HCT116 (cell line): ENCODE measurements at regions not wholly inside any gene's neighbourhood (a gene's known extent, or its start where the extent isn't known, plus 50 kb on each side); places are given as distances from the start of the nearest gene placed in this dataset.

Experiments used
- ATAC-seq: fragments of 200-7000 bp; cut with Tn5 transposase; 2 replicates; pipeline ENCODE4 v1.9.1; 2020; ENCODE audit warnings: mild to moderate bottlenecking, moderate library complexity
- BruUV-seq: library from RNA; stranded (reverse); fragments of 400-500 nt; replicated peaks from 2 replicates; lab custom pipeline; 2021; lab: Mats Ljungman, UMichigan
- CTCF ChIA-PET: fragments of 300-600 bp; sonication (Branson Sonifier 250); formaldehyde crosslinking; loops from one replicate; lab custom pipeline; 2021; ENCODE audit warnings: antibody characterized with exemption; lab: Charles Lee
- POLR2A ChIA-PET: fragments of 300-600, 350-600 bp; sonication (Branson Sonifier 250); formaldehyde crosslinking; loops from one replicate; lab custom pipeline; 2021; ENCODE audit warnings: antibody characterized with exemption; lab: Charles Lee
- RAD21 ChIA-PET, 2 experiments: fragments of 300-600 bp; sonication (Branson Sonifier 250); formaldehyde crosslinking; loops; one replicate each; lab custom pipeline; 2023; ENCODE audit warnings: low total read pairs in 2 of 2; ENCODE audit not compliant: uncharacterized antibody in 2 of 2, unreplicated experiment in 2 of 2, low non-redundant PET in 1 of 2; lab: Charles Lee
- DNase-seq: peaks from one replicate; pipeline ENCODE4 v3.0.0-alpha.2; 2010; ENCODE audit warnings: low read depth, low spot score
- H2AFZ ChIP-seq: fragments of 200-600 bp; shearing (Covaris generic), sonication (generic); 2 replicates; pipeline ENCODE4 v1.6.1; 2017; ENCODE audit warnings: low read depth, mixed run types, mixed read lengths, antibody characterized with exemption, low read length; ENCODE audit not compliant: poor library complexity, severe bottlenecking
- H3K27ac ChIP-seq: 2 replicates; pipeline ENCODE4 v1.5.1; 2012; ENCODE audit warnings: low read depth, low read length
- H3K27me3 ChIP-seq: fragments of 200-600 bp; sonication (generic); 2 replicates; pipeline ENCODE4 v1.6.1; 2016; ENCODE audit warnings: mixed run types, low read length, mixed read lengths; ENCODE audit not compliant: insufficient read depth
- H3K36me3 ChIP-seq, 2 experiments: fragments of 200-500 bp in 1 of 2; fragments of 200-600 bp in 1 of 2; sonication (Bioruptor generic) in 1 of 2; sonication (generic) in 1 of 2; 2 replicates each; pipeline versions ENCODE4 v1.5.1 to v1.6.1; 2014 to 2016; ENCODE audit warnings: low read length in 2 of 2, inconsistent platforms in 1 of 2, mixed read lengths in 1 of 2, mixed run types in 1 of 2; ENCODE audit not compliant: insufficient read depth in 2 of 2, control insufficient read depth in 1 of 2
- H3K4me1 ChIP-seq, 2 experiments: fragments of 200-600 bp in 1 of 2; sonication (generic) in 1 of 2; 2 replicates each; pipeline versions ENCODE4 v1.5.1 to v1.6.1; 2012 to 2017; ENCODE audit warnings: low read length in 2 of 2, inconsistent platforms in 1 of 2, mild to moderate bottlenecking in 1 of 2, mixed read lengths in 1 of 2, mixed run types in 1 of 2, moderate library complexity in 1 of 2; ENCODE audit not compliant: insufficient read depth in 2 of 2, control insufficient read depth in 1 of 2
- H3K4me2 ChIP-seq: fragments of 200-600 bp; sonication (generic); 2 replicates; pipeline ENCODE4 v1.6.1; 2017; ENCODE audit warnings: mixed run types, low read length, mixed read lengths
- H3K4me3 ChIP-seq, 2 experiments: fragments of 200-600 bp in 1 of 2; sonication (generic) in 1 of 2; replicated peaks in 1 of 2; 2 replicates each; pipeline ENCODE4 v1.5.1; 2011 to 2016; ENCODE audit warnings: low read length in 2 of 2, control low read depth in 1 of 2, low read depth in 1 of 2, mild to moderate bottlenecking in 1 of 2, mixed read lengths in 1 of 2, mixed run types in 1 of 2
- H3K79me2 ChIP-seq: fragments of 200-600 bp; sonication (generic); 2 replicates; pipeline ENCODE4 v1.6.1; 2017; ENCODE audit warnings: mild to moderate bottlenecking, mixed run types, low read length, moderate library complexity, mixed read lengths; ENCODE audit not compliant: insufficient read depth
- H3K9ac ChIP-seq: fragments of 200-600 bp; sonication (generic); 2 replicates; pipeline ENCODE4 v1.6.1; 2016; ENCODE audit warnings: low read length, mixed read lengths
- H3K9me2 ChIP-seq: fragments of 200-600 bp; sonication (generic), shearing (Covaris generic); 2 replicates; pipeline ENCODE4 v1.6.1; 2017; ENCODE audit warnings: mixed run types, mild to moderate bottlenecking, moderate library complexity; ENCODE audit not compliant: insufficient read depth
- H3K9me3 ChIP-seq, 2 experiments: fragments of 200-500 bp in 1 of 2; fragments of 200-600 bp in 1 of 2; sonication (Bioruptor generic) in 1 of 2; sonication (generic) in 1 of 2; 2 replicates each; pipeline ENCODE4 v1.6.1; 2014 to 2017; ENCODE audit warnings: low read length in 2 of 2, mixed read lengths in 2 of 2, inconsistent platforms in 1 of 2, low read depth in 1 of 2, mild to moderate bottlenecking in 1 of 2, mixed run types in 1 of 2, moderate library complexity in 1 of 2; ENCODE audit not compliant: control insufficient read depth in 1 of 2, insufficient read depth in 1 of 2
- H4K20me1 ChIP-seq: fragments of 200-600 bp; sonication (generic), shearing (Covaris generic); 2 replicates; pipeline ENCODE4 v1.6.1; 2017; ENCODE audit warnings: mixed run types, mild to moderate bottlenecking, moderate library complexity; ENCODE audit not compliant: insufficient read depth
- ATF3 ChIP-seq: IDR thresholded peaks from 2 replicates; pipeline ENCODE4 v1.6.1; 2012
- CBX3 ChIP-seq: IDR thresholded peaks from 2 replicates; pipeline ENCODE4 v1.6.1; 2012; ENCODE audit warnings: low read depth
- CEBPB ChIP-seq: IDR thresholded peaks from 2 replicates; pipeline ENCODE4 v1.6.1; 2012; ENCODE audit warnings: low read depth
- CTCF ChIP-seq, 3 experiments: fragments of 200-600 bp in 1 of 3; sonication (generic) in 1 of 3; IDR thresholded peaks in 2 of 3; conservative IDR thresholded peaks in 1 of 3; 2 replicates each; pipeline ENCODE4 v1.5.1; 2012 to 2017; ENCODE audit warnings: low read depth in 2 of 3, low read length in 2 of 3, antibody characterized with exemption in 1 of 3, borderline replicate concordance in 1 of 3, control low read depth in 1 of 3, mild to moderate bottlenecking in 1 of 3, mixed read lengths in 1 of 3, mixed run types in 1 of 3, moderate library complexity in 1 of 3; ENCODE audit not compliant: insufficient read depth in 1 of 3
- EGR1 ChIP-seq: IDR thresholded peaks from 2 replicates; pipeline ENCODE4 v1.6.1; 2012; ENCODE audit warnings: low read depth
- EZH2 ChIP-seq: fragments of 200-600 bp; sonication (generic); IDR thresholded peaks from 2 replicates; pipeline ENCODE4 v1.6.1; 2017; ENCODE audit warnings: antibody characterized with exemption, mixed run types
- EZH2phosphoT487 ChIP-seq: fragments of 200-600 bp; IDR thresholded peaks from 2 replicates; pipeline ENCODE4 v1.6.1; 2018; ENCODE audit warnings: antibody characterized with exemption, borderline replicate concordance
- FOSL1 ChIP-seq: IDR thresholded peaks from 2 replicates; pipeline ENCODE4 v1.6.1; 2012; ENCODE audit warnings: low read depth
- JUND ChIP-seq: IDR thresholded peaks from 2 replicates; pipeline ENCODE4 v1.6.1; 2012
- MAX ChIP-seq: IDR thresholded peaks from 2 replicates; pipeline ENCODE4 v1.6.1; 2012
- POLR2A ChIP-seq: IDR thresholded peaks from 2 replicates; pipeline ENCODE4 v1.7.0; 2011; ENCODE audit warnings: borderline replicate concordance; ENCODE audit not compliant: insufficient read depth, insufficient read length; ENCODE audit errors: extremely low read depth
- POLR2AphosphoS5 ChIP-seq: IDR thresholded peaks from 2 replicates; pipeline ENCODE4 v1.6.1; 2011; ENCODE audit warnings: mild to moderate bottlenecking, low read depth, low read length, moderate library complexity
- RAD21 ChIP-seq: IDR thresholded peaks from 2 replicates; pipeline ENCODE4 v1.6.1; 2012; ENCODE audit warnings: low read depth, mild to moderate bottlenecking
- REST ChIP-seq: IDR thresholded peaks from 2 replicates; pipeline ENCODE4 v1.6.1; 2012; ENCODE audit warnings: low read depth
- SIN3A ChIP-seq: IDR thresholded peaks from 2 replicates; pipeline ENCODE4 v1.6.1; 2012; ENCODE audit warnings: low read depth
- TCF7L2 ChIP-seq: IDR thresholded peaks from 2 replicates; pipeline ENCODE4 v1.7.0; 2011; ENCODE audit warnings: borderline replicate concordance, inconsistent platforms; ENCODE audit not compliant: insufficient read depth, insufficient read length; ENCODE audit errors: extremely low read depth
- YY1 ChIP-seq: IDR thresholded peaks from 2 replicates; pipeline ENCODE4 v1.6.1; 2011; ENCODE audit warnings: low read length, low read depth, moderate library complexity, mild to moderate bottlenecking; ENCODE audit not compliant: insufficient replicate concordance; ENCODE audit errors: extremely low read depth
- ZBTB33 ChIP-seq: IDR thresholded peaks from 2 replicates; pipeline ENCODE4 v1.6.1; 2011; ENCODE audit warnings: mild to moderate bottlenecking, low read length, moderate library complexity; ENCODE audit not compliant: insufficient replicate concordance; ENCODE audit errors: extremely low read depth
- ZFX ChIP-seq: fragments of 450-650 bp; IDR thresholded peaks from 2 replicates; pipeline ENCODE4 v1.6.1; 2017
- ZNF274 ChIP-seq: fragments of 200-500 bp; sonication (Bioruptor generic); IDR thresholded peaks from 2 replicates; pipeline ENCODE4 v1.6.1; 2014; ENCODE audit warnings: mild to moderate bottlenecking, low read depth, low read length, inconsistent platforms
- intact Hi-C: fragments of 100-400 bp; cut with micrococcal nuclease; formaldehyde crosslinking; loops from 2 replicates; pipeline ENCODE4 v1.10.0; 2022

GRCh38 chr1:198935306-198935921 lies 296.6 kb downstream of the PTPRC start:
- POLR2A ChIA-PET: interaction anchor here (1.4 kb wide), 1 partner anchor 35 kb away, joined by 5 read pairs; no protein-coding TSS in a partner anchor
- RAD21 ChIA-PET: no interaction called here
- Histone ChIP-seq H4K20me1 (no peaks in the 10 kb centered on the region), H3K79me2 (peaks cover 40% of the 10 kb centered on the region), H3K27ac (peak overlapping the region; percentile 45; the same call in 1 of the 2 replicates), H3K9me2 (no peaks in the 10 kb centered on the region), H3K27me3 (no peaks in the 10 kb centered on the region), H3K4me2 (peak overlapping the region; percentile 82), H3K9ac (peak overlapping the region; percentile 62), H3K4me3 (peak overlapping the region; percentile 60 to 63), H3K4me1 (peaks cover 27 to 69% of the 10 kb centered on the region in 2 experiments), H3K36me3 (no peaks in the 10 kb centered on the region), H2AFZ (no peak overlapping the region), H3K9me3 (no peaks in the 10 kb centered on the region)
- no TSS peak for BruUV-seq
- CTCF ChIA-PET: no interaction called here
- ATAC-seq: peak; percentile 86
- peak; percentile 98 for DNase-seq
- intact Hi-C loops: no loop called here
- TF ChIP-seq ZFX: no peak
- peak; percentile 18 for TF ChIP-seq ZBTB33
- peak; percentile 48 for TF ChIP-seq RAD21
- TF ChIP-seq ATF3: no peak
- TF ChIP-seq CBX3: peak; percentile 94; the same call in 1 of the 2 replicates
- TF ChIP-seq CEBPB: peak; percentile 88
- peak; percentile 75 for TF ChIP-seq SIN3A
- peak; percentile 48; the same call in 1 of the 2 replicates for TF ChIP-seq EGR1
- TF ChIP-seq EZH2: no peak
- no peak for TF ChIP-seq REST
- no peak for TF ChIP-seq EZH2phosphoT487
- peak; percentile 36; the same call in 1 of the 2 replicates for TF ChIP-seq FOSL1
- no peak for TF ChIP-seq POLR2A
- TF ChIP-seq POLR2AphosphoS5: peak; percentile 79
- TF ChIP-seq YY1: peak; percentile 67
- TF ChIP-seq CTCF (IDR thresholded peaks at IDR 0.05 in 2 of 3, conservative IDR thresholded peaks at IDR 0.05 in 1 of 3; ENCODE audit: borderline replicate concordance in 1 of 3, insufficient read depth in 1 of 3, low read depth in 2 of 3, low read length in 2 of 3): no peak
- peak; percentile 81 for TF ChIP-seq MAX
- peak; percentile 57; the same call in 1 of the 2 replicates for TF ChIP-seq JUND
- TF ChIP-seq TCF7L2: peak; percentile 97
- no peak for TF ChIP-seq ZNF274
